ENCODE measurements at regions not wholly inside any gene's neighbourhood (a gene's known extent, or its start where the extent isn't known, plus 50 kb on each side); places are given as distances from the start of the nearest gene placed in this dataset.

- Histone ChIP-seq H3K56ac (ENCODE audit: extremely low read depth, insufficient read depth, low read length) (no peak overlapping the region), H3K9me1 (ENCODE audit: insufficient read depth, low read length) (no peaks in the 10 kb centered on the region), H3K18ac (ENCODE audit: low read depth, low read length) (no peak overlapping the region), H3K4ac (ENCODE audit: low read depth, low read length) (no peak overlapping the region), H3K27ac (ENCODE audit: insufficient read depth, low read length) (no peak overlapping the region), H3K9ac (ENCODE audit: low read depth, low read length) (no peak overlapping the region), H3K9me3 (ENCODE audit: control insufficient read depth, insufficient read depth, low read length) (peaks cover 2% of the 10 kb centered on the region; the same call in 1 of the 2 replicates), H2AFZ (replicated peaks; ENCODE audit: low read length, poor library complexity) (no peak overlapping the region), H4K8ac (ENCODE audit: low read depth in 2 of 2, low read length in 2 of 2) (no peak overlapping the region), H2BK15ac (ENCODE audit: low read depth, low read length) (no peak overlapping the region), H2BK120ac (ENCODE audit: low read depth, low read length) (no peak overlapping the region), H2BK5ac (ENCODE audit: low read depth, low read length, poor library complexity, severe bottlenecking) (no peak overlapping the region), H4K20me1 (ENCODE audit: insufficient read depth, low read length) (no peaks in the 10 kb centered on the region), H2AK9ac (replicated peaks; ENCODE audit: low read depth, low read length, poor library complexity) (no peak overlapping the region), H3K14ac (replicated peaks; ENCODE audit: low read depth, low read length) (no peak overlapping the region), H3K4me3 (ENCODE audit: insufficient read depth, low read depth, low read length) (no peak overlapping the region), H4K91ac (ENCODE audit: insufficient read depth, low read depth, low read length) (no peak overlapping the region), H2BK20ac (ENCODE audit: low read depth, low read length) (no peak overlapping the region), H3K23ac (ENCODE audit: low read depth, low read length) (no peak overlapping the region), H3K27me3 (ENCODE audit: control insufficient read depth, insufficient read depth, low read length) (no peaks in the 10 kb centered on the region), H3K4me2 (ENCODE audit: low read depth, low read length) (no peak overlapping the region), H3K79me1 (ENCODE audit: low read depth in 1 of 2, low read length in 2 of 2) (no peaks in the 10 kb centered on the region), H3K4me1 (ENCODE audit: control insufficient read depth, insufficient read depth, low read length) (no peaks in the 10 kb centered on the region), H2AK5ac (ENCODE audit: low read depth, low read length) (no peak overlapping the region), H3K36me3 (ENCODE audit: control insufficient read depth, insufficient read depth, low read length) (no peaks in the 10 kb centered on the region), H4K5ac (ENCODE audit: low read depth, low read length) (no peak overlapping the region)
- ATAC-seq (ENCODE audit: low read depth) (no peak), DNase-seq (no peak)
- intact Hi-C loops (cut with micrococcal nuclease) (no loop called here), in situ Hi-C loops (cut with MboI; ENCODE audit: low sequenced_read_pairs) (no loop called here), dilution Hi-C loops (cut with HindIII; ENCODE audit: low sequenced_read_pairs, unreplicated experiment) (no loop called here)
- ChIA-PET POLR2A (ENCODE audit: unreplicated experiment) (no interaction called here), CTCF (interaction anchor here (0.7 kb wide), 1 partner anchor 13 kb away, joined by 3 read pairs; no protein-coding TSS in a partner anchor)
- BruUV-seq (replicated peaks), result no TSS peak
- TF ChIP-seq CEBPB (IDR thresholded peaks at IDR 0.05; ENCODE audit: low read depth, low read length), result no peak
- no peak for TF ChIP-seq SMC3 (IDR thresholded peaks at IDR 0.05; ENCODE audit: low read depth, low read length)
- no peak for TF ChIP-seq RFX5 (IDR thresholded peaks at IDR 0.05; ENCODE audit: low read depth, low read length)
- TF ChIP-seq MXI1 (IDR thresholded peaks at IDR 0.05; ENCODE audit: borderline replicate concordance, low read depth, low read length), result no peak
- TF ChIP-seq CHD1 (IDR thresholded peaks at IDR 0.05; ENCODE audit: low read depth, low read length), result no peak
- no peak for TF ChIP-seq FOS (IDR thresholded peaks at IDR 0.05; ENCODE audit: low read depth, low read length)
- TF ChIP-seq, protein P1, sequence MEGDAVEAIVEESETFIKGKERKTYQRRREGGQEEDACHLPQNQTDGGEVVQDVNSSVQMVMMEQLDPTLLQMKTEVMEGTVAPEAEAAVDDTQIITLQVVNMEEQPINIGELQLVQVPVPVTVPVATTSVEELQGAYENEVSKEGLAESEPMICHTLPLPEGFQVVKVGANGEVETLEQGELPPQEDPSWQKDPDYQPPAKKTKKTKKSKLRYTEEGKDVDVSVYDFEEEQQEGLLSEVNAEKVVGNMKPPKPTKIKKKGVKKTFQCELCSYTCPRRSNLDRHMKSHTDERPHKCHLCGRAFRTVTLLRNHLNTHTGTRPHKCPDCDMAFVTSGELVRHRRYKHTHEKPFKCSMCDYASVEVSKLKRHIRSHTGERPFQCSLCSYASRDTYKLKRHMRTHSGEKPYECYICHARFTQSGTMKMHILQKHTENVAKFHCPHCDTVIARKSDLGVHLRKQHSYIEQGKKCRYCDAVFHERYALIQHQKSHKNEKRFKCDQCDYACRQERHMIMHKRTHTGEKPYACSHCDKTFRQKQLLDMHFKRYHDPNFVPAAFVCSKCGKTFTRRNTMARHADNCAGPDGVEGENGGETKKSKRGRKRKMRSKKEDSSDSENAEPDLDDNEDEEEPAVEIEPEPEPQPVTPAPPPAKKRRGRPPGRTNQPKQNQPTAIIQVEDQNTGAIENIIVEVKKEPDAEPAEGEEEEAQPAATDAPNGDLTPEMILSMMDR (conservative IDR thresholded peaks at IDR 0.05; ENCODE audit: low read depth, low read length), result no peak
- TF ChIP-seq BHLHE40 (IDR thresholded peaks at IDR 0.05; ENCODE audit: low read depth, low read length), result no peak
- TF ChIP-seq POLR2A (IDR thresholded peaks at IDR 0.05; ENCODE audit: low read depth, low read length), result no peak
- no peak for TF ChIP-seq MAFK (IDR thresholded peaks at IDR 0.05; ENCODE audit: low read depth, low read length)
- no peak for TF ChIP-seq RCOR1 (IDR thresholded peaks at IDR 0.05; ENCODE audit: insufficient replicate concordance, low read length)
- TF ChIP-seq NFE2L2 (IDR thresholded peaks at IDR 0.05; ENCODE audit: low read depth, low read length), result no peak
- TF ChIP-seq, protein P2, sequence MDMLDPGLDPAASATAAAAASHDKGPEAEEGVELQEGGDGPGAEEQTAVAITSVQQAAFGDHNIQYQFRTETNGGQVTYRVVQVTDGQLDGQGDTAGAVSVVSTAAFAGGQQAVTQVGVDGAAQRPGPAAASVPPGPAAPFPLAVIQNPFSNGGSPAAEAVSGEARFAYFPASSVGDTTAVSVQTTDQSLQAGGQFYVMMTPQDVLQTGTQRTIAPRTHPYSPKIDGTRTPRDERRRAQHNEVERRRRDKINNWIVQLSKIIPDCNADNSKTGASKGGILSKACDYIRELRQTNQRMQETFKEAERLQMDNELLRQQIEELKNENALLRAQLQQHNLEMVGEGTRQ (IDR thresholded peaks at IDR 0.05; ENCODE audit: low read depth, low read length), result no peak
- TF ChIP-seq, protein P3, sequence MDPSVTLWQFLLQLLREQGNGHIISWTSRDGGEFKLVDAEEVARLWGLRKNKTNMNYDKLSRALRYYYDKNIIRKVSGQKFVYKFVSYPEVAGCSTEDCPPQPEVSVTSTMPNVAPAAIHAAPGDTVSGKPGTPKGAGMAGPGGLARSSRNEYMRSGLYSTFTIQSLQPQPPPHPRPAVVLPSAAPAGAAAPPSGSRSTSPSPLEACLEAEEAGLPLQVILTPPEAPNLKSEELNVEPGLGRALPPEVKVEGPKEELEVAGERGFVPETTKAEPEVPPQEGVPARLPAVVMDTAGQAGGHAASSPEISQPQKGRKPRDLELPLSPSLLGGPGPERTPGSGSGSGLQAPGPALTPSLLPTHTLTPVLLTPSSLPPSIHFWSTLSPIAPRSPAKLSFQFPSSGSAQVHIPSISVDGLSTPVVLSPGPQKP (IDR thresholded peaks at IDR 0.05; ENCODE audit: borderline replicate concordance, low read depth, low read length), result no peak
- TF ChIP-seq RAD21 (IDR thresholded peaks at IDR 0.05; ENCODE audit: low read length), result no peak
- TF ChIP-seq MAZ (IDR thresholded peaks at IDR 0.05; ENCODE audit: borderline replicate concordance, low read depth, low read length), result no peak
These were observed 385.8 kb upstream of the PCSK5 start for GRCh38 chr9:75504721-75505120.
